Liver (tissue), 8 donors: ENCODE measurements at regions not wholly inside any gene's neighbourhood (a gene's known extent, or its start where the extent isn't known, plus 50 kb on each side); places are given as distances from the start of the nearest gene placed in this dataset.
"Not testable (repeated sequence)": the region's sequence is repeated elsewhere in the genome, so short reads cannot be mapped to it uniquely, and the experiment has no call there.

Source experiments
- DNase-seq: peaks from one replicate; pipeline ENCODE4 v3.0.0-alpha.2; 2017; ENCODE audit warnings: low spot score
- H3K27ac ChIP-seq, 2 donors: one replicate each; pipeline ENCODE4 v1.7.0; 2013; ENCODE audit warnings: inconsistent platforms in 2 of 2, low read length in 2 of 2, control low read depth in 1 of 2, low read depth in 1 of 2, mild to moderate bottlenecking in 1 of 2
- H3K27me3 ChIP-seq, 4 donors: one replicate each; pipeline versions ENCODE4 v1.6.1 to v1.7.0; 2013; ENCODE audit warnings: low read length in 3 of 4, inconsistent platforms in 1 of 4, mild to moderate bottlenecking in 1 of 4, moderate library complexity in 1 of 4; ENCODE audit not compliant: control insufficient read depth in 4 of 4, insufficient read depth in 4 of 4
- H3K36me3 ChIP-seq, 4 donors: one replicate each; pipeline versions ENCODE4 v1.6.1 to v1.7.0; 2013; ENCODE audit warnings: low read length in 3 of 4, mild to moderate bottlenecking in 3 of 4, low read depth in 1 of 4, moderate library complexity in 1 of 4; ENCODE audit not compliant: control insufficient read depth in 4 of 4, insufficient read depth in 3 of 4
- H3K4me1 ChIP-seq, 4 donors: one replicate each; pipeline versions ENCODE4 v1.6.1 to v1.7.0; 2013; ENCODE audit warnings: low read length in 3 of 4, mild to moderate bottlenecking in 3 of 4, moderate library complexity in 1 of 4; ENCODE audit not compliant: control insufficient read depth in 4 of 4, insufficient read depth in 4 of 4
- H3K4me3 ChIP-seq, 3 donors: one replicate each; pipeline versions ENCODE4 v1.6.1 to v1.7.0; 2013; ENCODE audit warnings: low read length in 3 of 3, control low read depth in 1 of 3, low read depth in 1 of 3, mild to moderate bottlenecking in 1 of 3
- H3K9ac ChIP-seq, 2 donors: one replicate each; pipeline ENCODE4 v1.7.0; 2013; ENCODE audit warnings: low read length in 2 of 2, mild to moderate bottlenecking in 2 of 2, moderate library complexity in 2 of 2, control low read depth in 1 of 2, low read depth in 1 of 2
- H3K9me3 ChIP-seq, 4 donors: one replicate each; pipeline versions ENCODE4 v1.6.1 to v1.7.0; 2013; ENCODE audit warnings: low read length in 3 of 4; ENCODE audit not compliant: control insufficient read depth in 4 of 4
- EGR1 ChIP-seq, 2 donors: IDR thresholded peaks; 2 replicates each; pipeline ENCODE4 v1.6.1; 2016 to 2018; ENCODE audit warnings: antibody characterized with exemption in 2 of 2, low read depth in 2 of 2
- FOXA1 ChIP-seq: IDR thresholded peaks from 2 replicates; pipeline ENCODE4 v1.6.1; 2016; ENCODE audit warnings: antibody characterized with exemption
- FOXA2 ChIP-seq: IDR thresholded peaks from 2 replicates; pipeline ENCODE4 v1.6.1; 2016; ENCODE audit warnings: antibody characterized with exemption
- GABPA ChIP-seq, 2 donors: IDR thresholded peaks in 1 of 2; conservative IDR thresholded peaks in 1 of 2; 2 replicates each; pipeline ENCODE4 v1.6.1; 2016; ENCODE audit warnings: antibody characterized with exemption in 2 of 2, mild to moderate bottlenecking in 1 of 2, moderate library complexity in 1 of 2
- HNF4A ChIP-seq, 2 donors: conservative IDR thresholded peaks; 2 replicates each; pipeline ENCODE4 v1.6.1; 2016; ENCODE audit warnings: antibody characterized with exemption in 2 of 2, mild to moderate bottlenecking in 2 of 2
- HNF4G ChIP-seq: IDR thresholded peaks from 2 replicates; pipeline ENCODE4 v1.6.1; 2016; ENCODE audit warnings: antibody characterized with exemption
- NR2F2 ChIP-seq: IDR thresholded peaks from 2 replicates; pipeline ENCODE4 v1.6.1; 2016; ENCODE audit warnings: antibody characterized with exemption
- RAD21 ChIP-seq, 2 donors: IDR thresholded peaks; 2 replicates each; pipeline ENCODE4 v1.6.1; 2016; ENCODE audit warnings: antibody characterized with exemption in 2 of 2, mild to moderate bottlenecking in 2 of 2
- RXRA ChIP-seq, 2 donors: IDR thresholded peaks; 2 replicates each; pipeline ENCODE4 v1.6.1; 2017 to 2018; ENCODE audit warnings: antibody characterized with exemption in 2 of 2, mild to moderate bottlenecking in 1 of 2
- SP1 ChIP-seq: IDR thresholded peaks from 2 replicates; pipeline ENCODE4 v1.6.1; 2018; ENCODE audit warnings: antibody characterized with exemption, mild to moderate bottlenecking
- TAF1 ChIP-seq: conservative IDR thresholded peaks from 2 replicates; pipeline ENCODE4 v1.6.1; 2016; ENCODE audit warnings: antibody characterized with exemption, mild to moderate bottlenecking
- YY1 ChIP-seq: IDR thresholded peaks from 2 replicates; pipeline ENCODE4 v1.6.1; 2016; ENCODE audit warnings: antibody characterized with exemption, mild to moderate bottlenecking
- WGBS: extraction: QIAGEN DNeasy Blood & Tissue Kit; methylation state at CpG from one replicate; pipeline ENCODE4 v1.1.7; 2013; 5-methylcytosine and 5-hydroxymethylcytosine counted together
- TF ChIP-seq, protein P1 (sequence below): IDR thresholded peaks from 2 replicates; pipeline ENCODE4 v1.6.1; 2016; ENCODE audit warnings: antibody characterized with exemption, mild to moderate bottlenecking
- TF ChIP-seq, protein P2 (sequence below): fragments of 150-350 bp; IDR thresholded peaks from 2 replicates; pipeline ENCODE4 v1.5.1; 2017; ENCODE audit warnings: improper control_type of control experiment, low read depth, low read length; ENCODE audit not compliant: missing input control
- TF ChIP-seq, protein P3 (sequence below): IDR thresholded peaks from 2 replicates; pipeline ENCODE4 v1.6.1; 2016; ENCODE audit warnings: antibody characterized with exemption
- TF ChIP-seq, protein P4 (sequence below): IDR thresholded peaks from 2 replicates; pipeline ENCODE4 v1.6.1; 2016; ENCODE audit warnings: antibody characterized with exemption
- donor health status: healthy.
- donor health status: healthy.
- donor health status: healthy.
- donor health status: healthy.
- donor health status: healthy.

DNA sequence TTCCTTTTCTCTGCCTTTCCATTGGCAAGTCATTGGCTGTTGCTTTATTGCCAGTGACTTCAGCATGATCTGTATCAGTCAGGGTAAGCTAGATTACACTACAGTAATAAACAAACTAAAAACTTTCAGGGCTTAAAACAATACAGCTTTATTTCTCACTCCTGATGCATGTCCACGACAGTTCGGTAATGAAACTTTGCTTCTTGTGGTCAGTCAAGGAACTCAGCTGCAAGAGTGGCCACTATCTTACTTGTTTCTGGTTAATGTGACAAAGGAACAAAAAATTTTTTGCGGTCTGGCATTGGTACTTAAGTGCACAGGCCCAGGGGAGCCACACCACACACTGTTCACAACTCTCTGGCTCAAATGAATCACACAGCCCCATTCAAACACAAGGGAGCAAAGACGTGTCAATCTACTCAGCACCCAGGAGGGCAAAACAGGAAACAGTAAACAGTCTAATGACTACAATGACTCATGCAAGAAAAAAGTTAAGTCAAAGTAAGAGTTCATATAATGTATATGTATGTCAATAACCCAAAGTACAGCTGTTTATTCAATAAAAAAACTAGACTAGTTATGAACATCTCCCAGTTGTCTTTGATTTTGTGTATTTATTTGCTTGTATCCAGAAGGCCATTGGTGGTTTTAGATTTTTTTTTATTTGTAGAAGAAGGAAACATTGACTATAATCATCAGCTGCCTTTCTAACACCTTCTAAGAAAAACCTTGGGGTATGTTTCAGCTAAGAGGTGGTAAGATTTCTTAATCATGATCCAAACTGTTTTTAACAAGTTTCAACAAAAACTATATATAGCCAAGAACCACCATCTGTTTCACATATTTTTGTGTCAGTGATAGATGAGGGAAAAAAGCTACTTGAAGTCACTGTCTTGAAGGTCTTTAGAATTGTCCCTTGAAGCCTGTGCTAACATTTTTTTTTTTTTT lies 134.4 kb upstream of the FAM3C start (continued):
- TF ChIP-seq, protein P1, sequence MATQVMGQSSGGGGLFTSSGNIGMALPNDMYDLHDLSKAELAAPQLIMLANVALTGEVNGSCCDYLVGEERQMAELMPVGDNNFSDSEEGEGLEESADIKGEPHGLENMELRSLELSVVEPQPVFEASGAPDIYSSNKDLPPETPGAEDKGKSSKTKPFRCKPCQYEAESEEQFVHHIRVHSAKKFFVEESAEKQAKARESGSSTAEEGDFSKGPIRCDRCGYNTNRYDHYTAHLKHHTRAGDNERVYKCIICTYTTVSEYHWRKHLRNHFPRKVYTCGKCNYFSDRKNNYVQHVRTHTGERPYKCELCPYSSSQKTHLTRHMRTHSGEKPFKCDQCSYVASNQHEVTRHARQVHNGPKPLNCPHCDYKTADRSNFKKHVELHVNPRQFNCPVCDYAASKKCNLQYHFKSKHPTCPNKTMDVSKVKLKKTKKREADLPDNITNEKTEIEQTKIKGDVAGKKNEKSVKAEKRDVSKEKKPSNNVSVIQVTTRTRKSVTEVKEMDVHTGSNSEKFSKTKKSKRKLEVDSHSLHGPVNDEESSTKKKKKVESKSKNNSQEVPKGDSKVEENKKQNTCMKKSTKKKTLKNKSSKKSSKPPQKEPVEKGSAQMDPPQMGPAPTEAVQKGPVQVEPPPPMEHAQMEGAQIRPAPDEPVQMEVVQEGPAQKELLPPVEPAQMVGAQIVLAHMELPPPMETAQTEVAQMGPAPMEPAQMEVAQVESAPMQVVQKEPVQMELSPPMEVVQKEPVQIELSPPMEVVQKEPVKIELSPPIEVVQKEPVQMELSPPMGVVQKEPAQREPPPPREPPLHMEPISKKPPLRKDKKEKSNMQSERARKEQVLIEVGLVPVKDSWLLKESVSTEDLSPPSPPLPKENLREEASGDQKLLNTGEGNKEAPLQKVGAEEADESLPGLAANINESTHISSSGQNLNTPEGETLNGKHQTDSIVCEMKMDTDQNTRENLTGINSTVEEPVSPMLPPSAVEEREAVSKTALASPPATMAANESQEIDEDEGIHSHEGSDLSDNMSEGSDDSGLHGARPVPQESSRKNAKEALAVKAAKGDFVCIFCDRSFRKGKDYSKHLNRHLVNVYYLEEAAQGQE, result no peak
- TF ChIP-seq NR2F2 (no peak), EGR1 (IDR thresholded peaks at IDR 0.05; ENCODE audit: low read depth in 2 of 2) (no peak), RAD21 (IDR thresholded peaks at IDR 0.05) (no peak), FOXA1 (no peak), GABPA (IDR thresholded peaks at IDR 0.05 in 1 of 2, conservative IDR thresholded peaks at IDR 0.05 in 1 of 2) (no peak), HNF4A (conservative IDR thresholded peaks at IDR 0.05) (no peak)

DNA sequence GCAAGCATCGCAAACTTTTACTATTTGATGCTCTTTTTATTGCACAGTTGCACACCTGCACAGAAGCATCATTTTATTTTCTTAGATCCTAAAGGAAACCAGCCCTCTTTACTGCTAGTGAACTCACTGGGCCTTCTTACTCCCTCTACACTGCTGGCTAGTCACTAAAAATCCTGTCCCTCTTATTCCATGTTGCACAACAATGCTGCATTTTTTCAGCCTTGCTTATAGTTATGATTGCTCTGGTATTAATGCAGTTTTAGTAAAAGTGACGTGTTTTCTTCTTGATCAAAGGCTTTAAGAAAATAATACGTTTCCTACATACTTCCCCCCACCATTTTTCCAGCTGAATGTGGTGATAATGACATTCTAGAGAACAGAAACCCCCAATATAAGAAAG lies 132.9 kb upstream of the FAM3C start:
- no peak for DNase-seq
- H3K4me1 ChIP-seq, result no peaks in the 10 kb centered on the region
- H3K9ac ChIP-seq, result no peak overlapping the region
- no peaks in the 10 kb centered on the region for H3K9me3 ChIP-seq
- no peaks in the 10 kb centered on the region for H3K36me3 ChIP-seq
- TF ChIP-seq RXRA (IDR thresholded peaks at IDR 0.05), result no peak
- TF ChIP-seq YY1, result no peak
- TF ChIP-seq EGR1 (IDR thresholded peaks at IDR 0.05; ENCODE audit: low read depth in 2 of 2), result no peak
- TF ChIP-seq NR2F2, result no peak
- TF ChIP-seq GABPA (IDR thresholded peaks at IDR 0.05 in 1 of 2, conservative IDR thresholded peaks at IDR 0.05 in 1 of 2), result no peak
- no peak for TF ChIP-seq FOXA2
- no peak for TF ChIP-seq HNF4G
- TF ChIP-seq, protein P2, sequence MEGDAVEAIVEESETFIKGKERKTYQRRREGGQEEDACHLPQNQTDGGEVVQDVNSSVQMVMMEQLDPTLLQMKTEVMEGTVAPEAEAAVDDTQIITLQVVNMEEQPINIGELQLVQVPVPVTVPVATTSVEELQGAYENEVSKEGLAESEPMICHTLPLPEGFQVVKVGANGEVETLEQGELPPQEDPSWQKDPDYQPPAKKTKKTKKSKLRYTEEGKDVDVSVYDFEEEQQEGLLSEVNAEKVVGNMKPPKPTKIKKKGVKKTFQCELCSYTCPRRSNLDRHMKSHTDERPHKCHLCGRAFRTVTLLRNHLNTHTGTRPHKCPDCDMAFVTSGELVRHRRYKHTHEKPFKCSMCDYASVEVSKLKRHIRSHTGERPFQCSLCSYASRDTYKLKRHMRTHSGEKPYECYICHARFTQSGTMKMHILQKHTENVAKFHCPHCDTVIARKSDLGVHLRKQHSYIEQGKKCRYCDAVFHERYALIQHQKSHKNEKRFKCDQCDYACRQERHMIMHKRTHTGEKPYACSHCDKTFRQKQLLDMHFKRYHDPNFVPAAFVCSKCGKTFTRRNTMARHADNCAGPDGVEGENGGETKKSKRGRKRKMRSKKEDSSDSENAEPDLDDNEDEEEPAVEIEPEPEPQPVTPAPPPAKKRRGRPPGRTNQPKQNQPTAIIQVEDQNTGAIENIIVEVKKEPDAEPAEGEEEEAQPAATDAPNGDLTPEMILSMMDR, result no peak
- TF ChIP-seq SP1, result no peak
- TF ChIP-seq TAF1, result no peak
- TF ChIP-seq RAD21 (IDR thresholded peaks at IDR 0.05), result no peak
- no peak for TF ChIP-seq HNF4A (conservative IDR thresholded peaks at IDR 0.05)
- TF ChIP-seq, protein P3, sequence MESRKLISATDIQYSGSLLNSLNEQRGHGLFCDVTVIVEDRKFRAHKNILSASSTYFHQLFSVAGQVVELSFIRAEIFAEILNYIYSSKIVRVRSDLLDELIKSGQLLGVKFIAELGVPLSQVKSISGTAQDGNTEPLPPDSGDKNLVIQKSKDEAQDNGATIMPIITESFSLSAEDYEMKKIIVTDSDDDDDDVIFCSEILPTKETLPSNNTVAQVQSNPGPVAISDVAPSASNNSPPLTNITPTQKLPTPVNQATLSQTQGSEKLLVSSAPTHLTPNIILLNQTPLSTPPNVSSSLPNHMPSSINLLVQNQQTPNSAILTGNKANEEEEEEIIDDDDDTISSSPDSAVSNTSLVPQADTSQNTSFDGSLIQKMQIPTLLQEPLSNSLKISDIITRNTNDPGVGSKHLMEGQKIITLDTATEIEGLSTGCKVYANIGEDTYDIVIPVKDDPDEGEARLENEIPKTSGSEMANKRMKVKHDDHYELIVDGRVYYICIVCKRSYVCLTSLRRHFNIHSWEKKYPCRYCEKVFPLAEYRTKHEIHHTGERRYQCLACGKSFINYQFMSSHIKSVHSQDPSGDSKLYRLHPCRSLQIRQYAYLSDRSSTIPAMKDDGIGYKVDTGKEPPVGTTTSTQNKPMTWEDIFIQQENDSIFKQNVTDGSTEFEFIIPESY, result no peak
- TF ChIP-seq, protein P1, result no peak
- TF ChIP-seq, protein P4, sequence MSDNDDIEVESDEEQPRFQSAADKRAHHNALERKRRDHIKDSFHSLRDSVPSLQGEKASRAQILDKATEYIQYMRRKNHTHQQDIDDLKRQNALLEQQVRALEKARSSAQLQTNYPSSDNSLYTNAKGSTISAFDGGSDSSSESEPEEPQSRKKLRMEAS, result no peak
- H3K27ac ChIP-seq, result no peak overlapping the region
- no peak overlapping the region for H3K4me3 ChIP-seq
- WGBS, result 69% methylated on average over 3 of the region's 3 CpGs
- peaks cover 0 to 2% (median 0%) of the 10 kb centered on the region in 4 donors for H3K27me3 ChIP-seq

DNA sequence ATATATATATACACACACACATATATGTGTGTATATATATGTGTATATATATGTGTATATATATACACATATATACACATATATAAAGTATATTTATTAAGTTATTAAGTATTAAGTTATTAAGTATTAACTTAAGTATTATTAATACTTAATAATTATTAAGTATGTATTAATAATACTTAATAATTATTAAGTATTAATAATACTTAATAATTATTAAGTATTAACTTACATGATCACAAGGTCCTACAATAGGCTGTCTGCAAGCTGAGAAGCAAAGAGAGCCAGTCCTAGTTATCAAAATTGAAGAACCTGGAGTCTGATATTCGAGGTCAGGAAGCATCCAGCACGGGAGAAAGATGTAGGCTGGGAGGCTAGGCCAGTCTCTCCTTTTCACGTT lies 130.1 kb upstream of the FAM3C start:
- WGBS, result 81% methylated on average over 3 of the region's 3 CpGs
- H3K27me3 ChIP-seq, H3K27ac ChIP-seq, H3K9ac ChIP-seq, H3K9me3 ChIP-seq, DNase-seq, H3K4me1 ChIP-seq, H3K36me3 ChIP-seq, H3K4me3 ChIP-seq: not testable (repeated sequence)
